Neuronal stem cell (in vitro differentiated cells): ENCODE measurements at regions not wholly inside any gene's neighbourhood (a gene's known extent, or its start where the extent isn't known, plus 50 kb on each side); places are given as distances from the start of the nearest gene placed in this dataset.

ENCODE experiments used
- DNase-seq: peaks from one replicate; pipeline ENCODE4 v3.0.0-alpha.2; 2013; ENCODE audit warnings: low spot score
- H2AFZ ChIP-seq: one replicate; pipeline ENCODE4 v1.6.1; 2013; ENCODE audit warnings: mild to moderate bottlenecking, low read length, inconsistent platforms
- H2AK5ac ChIP-seq: 2 replicates; pipeline ENCODE4 v1.6.1; 2013; ENCODE audit warnings: low read depth, mild to moderate bottlenecking, inconsistent platforms, low read length, moderate library complexity, mixed read lengths
- H2BK120ac ChIP-seq: 2 replicates; pipeline ENCODE4 v1.6.1; 2013; ENCODE audit warnings: low read depth, mild to moderate bottlenecking, inconsistent platforms, low read length, moderate library complexity, mixed read lengths
- H2BK12ac ChIP-seq: one replicate; pipeline ENCODE4 v1.6.1; 2013; ENCODE audit warnings: low read length, inconsistent platforms
- H2BK15ac ChIP-seq: 2 replicates; pipeline ENCODE4 v1.6.1; 2013; ENCODE audit warnings: mild to moderate bottlenecking, low read length, inconsistent platforms, mixed read lengths
- H2BK5ac ChIP-seq: one replicate; pipeline ENCODE4 v1.6.1; 2013; ENCODE audit warnings: inconsistent platforms, mild to moderate bottlenecking, low read length, moderate library complexity
- H3K14ac ChIP-seq: one replicate; pipeline ENCODE4 v1.6.1; 2013; ENCODE audit warnings: low read length, inconsistent platforms
- H3K18ac ChIP-seq: 2 replicates; pipeline ENCODE4 v1.6.1; 2013; ENCODE audit warnings: low read length, inconsistent platforms
- H3K23ac ChIP-seq: 2 replicates; pipeline ENCODE4 v1.6.1; 2013; ENCODE audit warnings: low read depth, mild to moderate bottlenecking, mixed read lengths, low read length, inconsistent platforms; ENCODE audit not compliant: poor library complexity
- H3K27ac ChIP-seq: replicated peaks from 3 replicates; pipeline ENCODE4 v1.5.1; 2013; ENCODE audit warnings: low read length, inconsistent platforms
- H3K27me3 ChIP-seq, 3 experiments: 2 replicates each; pipeline ENCODE4 v1.6.1; 2013; ENCODE audit warnings: low read length in 3 of 3, mild to moderate bottlenecking in 2 of 3, inconsistent platforms in 1 of 3, low read depth in 1 of 3, mixed read lengths in 1 of 3, moderate library complexity in 1 of 3; ENCODE audit not compliant: control insufficient read depth in 3 of 3, insufficient read depth in 3 of 3
- H3K36me3 ChIP-seq, 2 donors: replicated peaks in 1 of 2; 2 replicates each; pipeline ENCODE4 v1.6.1; 2013; ENCODE audit warnings: low read length in 2 of 2; ENCODE audit not compliant: control insufficient read depth in 2 of 2, insufficient read depth in 2 of 2
- H3K4ac ChIP-seq: 2 replicates; pipeline ENCODE4 v1.6.1; 2013; ENCODE audit warnings: inconsistent platforms, mild to moderate bottlenecking, low read length, moderate library complexity
- H3K4me1 ChIP-seq, 2 donors: 1 replicate in 1 of 2; 2 replicates in 1 of 2; pipeline ENCODE4 v1.6.1; 2013; ENCODE audit warnings: low read length in 2 of 2, low read depth in 1 of 2; ENCODE audit not compliant: control insufficient read depth in 2 of 2, insufficient read depth in 1 of 2
- H3K4me2 ChIP-seq: one replicate; pipeline ENCODE4 v1.6.1; 2013; ENCODE audit warnings: mild to moderate bottlenecking, low read length, inconsistent platforms; ENCODE audit not compliant: insufficient read depth, poor library complexity, severe bottlenecking
- H3K4me3 ChIP-seq, 2 donors: 2 replicates each; pipeline ENCODE4 v1.5.1; 2013; ENCODE audit warnings: low read length in 2 of 2, mild to moderate bottlenecking in 2 of 2, inconsistent platforms in 1 of 2, moderate library complexity in 1 of 2
- H3K79me1 ChIP-seq: one replicate; pipeline ENCODE4 v1.6.1; 2013; ENCODE audit warnings: low read depth, mild to moderate bottlenecking, inconsistent platforms, low read length, moderate library complexity
- H3K9ac ChIP-seq: one replicate; pipeline ENCODE4 v1.6.1; 2013; ENCODE audit warnings: mild to moderate bottlenecking, low read depth, low read length, inconsistent platforms; ENCODE audit not compliant: poor library complexity
- H3K9me3 ChIP-seq, 2 donors: replicated peaks in 1 of 2; 2 replicates each; pipeline versions ENCODE3 to v1.6.1; 2013; ENCODE audit warnings: low read length in 2 of 2, mild to moderate bottlenecking in 2 of 2, inconsistent platforms in 1 of 2, low read depth in 1 of 2, mixed read lengths in 1 of 2, moderate library complexity in 1 of 2; ENCODE audit not compliant: control insufficient read depth in 2 of 2, insufficient read depth in 1 of 2
- H4K8ac ChIP-seq: one replicate; pipeline ENCODE4 v1.6.1; 2013; ENCODE audit warnings: low read depth, mild to moderate bottlenecking, inconsistent platforms, low read length, moderate library complexity
- H4K91ac ChIP-seq: one replicate; pipeline ENCODE4 v1.6.1; 2013; ENCODE audit warnings: low read length, low read depth, mild to moderate bottlenecking, inconsistent platforms; ENCODE audit not compliant: poor library complexity
- WGBS, 2 donors: extraction: QIAGEN DNeasy Blood & Tissue Kit; methylation state at CpG; one replicate each; pipeline ENCODE4 v1.1.7; 2013; ENCODE audit warnings: missing lambda C conversion rate in 2 of 2, mixed read lengths in 1 of 2; ENCODE audit not compliant: insufficient read length in 2 of 2, insufficient replicate concordance in 1 of 2; ENCODE audit errors: extremely low coverage in 2 of 2; 5-methylcytosine and 5-hydroxymethylcytosine counted together

DNA sequence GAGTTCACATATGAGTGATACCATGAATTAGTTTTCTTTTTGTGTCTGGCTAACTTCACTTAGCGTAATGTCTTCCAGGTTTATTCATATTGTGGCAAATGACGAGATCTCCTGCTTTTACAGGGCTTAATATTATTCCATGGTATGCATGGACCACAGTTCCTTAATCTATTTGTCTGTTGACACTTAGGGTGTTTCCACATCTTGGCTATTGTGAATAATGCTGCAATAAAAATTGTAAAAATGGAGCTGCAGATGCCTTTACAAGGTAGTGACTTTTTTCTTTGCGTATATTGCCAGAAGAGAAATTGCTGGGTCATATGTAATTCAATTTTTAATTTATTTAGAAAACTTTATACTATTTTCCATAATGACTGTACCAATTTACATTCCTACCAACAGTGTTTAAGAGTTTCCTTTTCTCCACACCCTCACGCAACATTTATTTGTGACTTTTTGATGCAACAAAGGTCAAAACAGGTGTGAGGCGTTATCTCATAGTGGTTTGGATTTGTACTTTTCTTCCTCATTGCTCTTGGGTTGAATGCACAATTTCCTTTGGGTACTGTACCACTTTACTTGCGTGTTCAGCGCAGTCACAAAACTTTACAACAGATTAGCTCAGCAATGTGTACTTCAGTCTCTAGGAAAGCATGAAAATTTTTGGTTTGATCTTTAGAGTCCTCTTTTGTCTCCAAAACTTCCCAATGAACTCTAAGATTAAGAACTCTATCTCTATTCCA lies 240.8 kb downstream of the PPARGC1A start:
- Histone ChIP-seq H2BK120ac (no peak overlapping the region), H4K91ac (no peak overlapping the region), H3K14ac (no peak overlapping the region), H3K4ac (no peak overlapping the region), H2AFZ (no peak overlapping the region), H3K4me2 (no peak overlapping the region), H3K36me3 (no peaks in the 10 kb centered on the region), H2BK5ac (no peak overlapping the region), H3K79me1 (no peaks in the 10 kb centered on the region), H3K23ac (no peak overlapping the region), H3K9me3 (no peaks in the 10 kb centered on the region), H2BK12ac (no peak overlapping the region), H2BK15ac (no peak overlapping the region), H4K8ac (no peak overlapping the region), H3K27me3 (no peaks in the 10 kb centered on the region), H2AK5ac (no peak overlapping the region), H3K27ac (no peak overlapping the region), H3K4me1 (no peaks in the 10 kb centered on the region), H3K9ac (no peak overlapping the region), H3K18ac (no peak overlapping the region), H3K4me3 (no peak overlapping the region)
- WGBS, 2 donors, result no CpG with 5 or more reads among the region's 7 CpGs
- no peak for DNase-seq

DNA sequence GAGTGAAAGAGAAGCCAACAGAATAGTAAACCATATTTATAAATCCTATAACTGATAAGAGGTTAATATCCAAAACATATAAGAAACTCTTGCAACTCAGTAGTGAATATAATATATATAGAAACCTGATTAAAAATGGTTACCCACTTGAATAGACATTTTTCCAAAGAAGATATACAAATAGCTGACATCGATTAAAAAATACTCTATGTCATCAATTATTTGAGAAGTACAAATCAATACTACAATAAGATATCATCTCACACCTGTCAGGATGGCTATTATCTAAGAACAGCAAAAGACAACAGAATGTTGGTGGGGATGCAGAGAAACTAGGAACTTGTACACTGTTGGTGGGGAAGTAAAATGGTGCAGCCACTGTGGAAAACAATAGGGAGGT lies 254.4 kb downstream of the PPARGC1A start:
- no peak overlapping the region for H2BK15ac ChIP-seq
- H3K14ac ChIP-seq, result no peak overlapping the region
- no peak overlapping the region for H3K27ac ChIP-seq
- no peak overlapping the region for H2BK12ac ChIP-seq
- H2BK120ac ChIP-seq, result no peak overlapping the region
- no peaks in the 10 kb centered on the region for H3K27me3 ChIP-seq
- no peak overlapping the region for H4K8ac ChIP-seq
- H2AK5ac ChIP-seq, result no peak overlapping the region
- WGBS, 2 donors, result no CpG with 5 or more reads among the region's 1 CpG
- no peaks in the 10 kb centered on the region for H3K9me3 ChIP-seq
- no peak overlapping the region for H3K4me2 ChIP-seq
- no peak overlapping the region for H3K18ac ChIP-seq
- H3K23ac ChIP-seq, result no peak overlapping the region
- no peak overlapping the region for H4K91ac ChIP-seq
- H2AFZ ChIP-seq, result no peak overlapping the region
- no peak overlapping the region for H3K4me3 ChIP-seq
- no peaks in the 10 kb centered on the region for H3K79me1 ChIP-seq
- no peaks in the 10 kb centered on the region for H3K36me3 ChIP-seq
- no peak overlapping the region for H3K4ac ChIP-seq
- no peak overlapping the region for H2BK5ac ChIP-seq
- H3K9ac ChIP-seq, result no peak overlapping the region
- H3K4me1 ChIP-seq, result no peaks in the 10 kb centered on the region
- DNase-seq, result no peak

GRCh38 chr4:23631255-23631950 lies 258.4 kb downstream of the PPARGC1A start:
- Histone ChIP-seq H3K23ac (no peak overlapping the region), H3K9me3 (no peaks in the 10 kb centered on the region), H4K91ac (no peak overlapping the region), H3K14ac (no peak overlapping the region), H3K79me1 (no peaks in the 10 kb centered on the region), H2AK5ac (no peak overlapping the region), H2BK15ac (no peak overlapping the region), H3K18ac (no peak overlapping the region), H3K4me3 (no peak overlapping the region), H2BK12ac (no peak overlapping the region), H3K4me2 (no peak overlapping the region), H3K4me1 (peaks cover 0 to 2% of the 10 kb centered on the region in 2 donors), H2AFZ (no peak overlapping the region), H3K27me3 (no peaks in the 10 kb centered on the region), H4K8ac (no peak overlapping the region), H2BK5ac (no peak overlapping the region), H3K4ac (no peak overlapping the region), H3K36me3 (no peaks in the 10 kb centered on the region), H3K27ac (no peak overlapping the region), H2BK120ac (no peak overlapping the region), H3K9ac (no peak overlapping the region)
- DNase-seq, result no peak
- no CpG with 5 or more reads among the region's 4 CpGs for WGBS, 2 donors

- no peaks in the 10 kb centered on the region for H3K79me1 ChIP-seq
- H3K14ac ChIP-seq, result no peak overlapping the region
- no peak overlapping the region for H2BK12ac ChIP-seq
- H3K36me3 ChIP-seq, result no peaks in the 10 kb centered on the region
- no peak overlapping the region for H3K23ac ChIP-seq
- H3K9ac ChIP-seq, result no peak overlapping the region
- no peaks in the 10 kb centered on the region for H3K9me3 ChIP-seq
- no peak overlapping the region for H3K27ac ChIP-seq
- no peak overlapping the region for H2BK15ac ChIP-seq
- no peak for DNase-seq
- H3K4me1 ChIP-seq, result peaks cover 0 to 2% of the 10 kb centered on the region in 2 donors
- no peak overlapping the region for H3K4me2 ChIP-seq
- no peak overlapping the region for H3K4ac ChIP-seq
- no peak overlapping the region for H2BK120ac ChIP-seq
- no peak overlapping the region for H4K91ac ChIP-seq
- H2AFZ ChIP-seq, result no peak overlapping the region
- no peak overlapping the region for H2BK5ac ChIP-seq
- H3K4me3 ChIP-seq, result no peak overlapping the region
- no peak overlapping the region for H2AK5ac ChIP-seq
- no peak overlapping the region for H3K18ac ChIP-seq
- H3K27me3 ChIP-seq, result no peaks in the 10 kb centered on the region
- H4K8ac ChIP-seq, result no peak overlapping the region
These were observed 259.7 kb downstream of the PPARGC1A start for GRCh38 chr4:23630110-23630509.
